Gastroesophageal sphincter (tissue), 3 donors: ENCODE measurements at regions not wholly inside any gene's neighbourhood (a gene's known extent, or its start where the extent isn't known, plus 50 kb on each side); places are given as distances from the start of the nearest gene placed in this dataset.

Experiments used
- CTCF ChIP-seq, 4 experiments: fragments of 200-600 bp in 2 of 4; fragments of 450-650 bp in 2 of 4; sonication (generic) in 1 of 4; IDR thresholded peaks; one replicate each; pipeline ENCODE4 v1.5.1; 2017 to 2019; ENCODE audit warnings: antibody characterized with exemption in 4 of 4, mild to moderate bottlenecking in 2 of 4, moderate library complexity in 2 of 4
- EP300 ChIP-seq: sonication (generic); formaldehyde crosslinking; IDR thresholded peaks from one replicate; pipeline ENCODE4 v1.6.1; 2017; ENCODE audit warnings: antibody characterized with exemption, mild to moderate bottlenecking
- POLR2A ChIP-seq, 2 donors: fragments of 450-650 bp; IDR thresholded peaks; one replicate each; pipeline ENCODE4 v1.6.1; 2017; ENCODE audit warnings: antibody characterized with exemption in 2 of 2, mild to moderate bottlenecking in 2 of 2, moderate library complexity in 1 of 2
- POLR2AphosphoS5 ChIP-seq: sonication (generic); formaldehyde crosslinking; IDR thresholded peaks from one replicate; pipeline ENCODE4 v1.6.1; 2017; ENCODE audit warnings: antibody characterized with exemption

DNA sequence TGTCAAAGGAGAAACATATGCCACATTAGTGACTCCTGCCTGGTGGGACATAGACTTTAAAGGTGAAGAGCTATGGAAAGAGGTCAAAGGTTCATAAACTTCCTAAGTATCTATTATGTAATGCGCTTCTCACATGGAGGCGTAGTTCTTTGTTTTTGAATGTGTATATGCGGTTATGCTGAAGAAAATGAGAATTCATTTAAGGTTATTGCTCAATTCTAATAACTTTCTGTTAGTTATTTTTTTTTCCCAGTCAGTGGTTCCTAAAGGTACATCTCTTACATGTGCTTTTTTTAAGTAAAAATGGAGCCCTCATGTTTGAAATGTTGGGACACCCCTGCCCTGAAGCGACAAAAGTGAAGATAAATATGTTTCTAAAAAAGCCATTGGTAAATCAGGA, 156.2 kb downstream of the SPATA31D1 start:
- TF ChIP-seq CTCF (IDR thresholded peaks at IDR 0.05) (no peak), POLR2A (IDR thresholded peaks at IDR 0.05) (no peak), POLR2AphosphoS5 (no peak), EP300 (no peak)
